HepG2 (cell line): ENCODE measurements at regions not wholly inside any gene's neighbourhood (a gene's known extent, or its start where the extent isn't known, plus 50 kb on each side); places are given as distances from the start of the nearest gene placed in this dataset.
"Not testable (repeated sequence)": the region's sequence is repeated elsewhere in the genome, so short reads cannot be mapped to it uniquely, and the experiment has no call there.

Experiments used
- CREB1 ChIP-seq, 2 experiments: fragments of 450-650 bp in 1 of 2; IDR thresholded peaks; 2 replicates each; pipeline ENCODE4 v1.6.1; 2016 to 2017; ENCODE audit warnings: control low read depth in 1 of 2, mild to moderate bottlenecking in 1 of 2, missing compliant biosample characterization in 1 of 2, missing genetic modification characterization in 1 of 2
- ESRRA ChIP-seq: sonication (generic); formaldehyde crosslinking; IDR thresholded peaks from 2 replicates; pipeline ENCODE4 v1.5.1; 2020; ENCODE audit warnings: mild to moderate bottlenecking, low read depth, missing genetic modification reagents
- IRX3 ChIP-seq: sonication (generic); formaldehyde crosslinking; IDR thresholded peaks from 2 replicates; pipeline ENCODE4 v1.8.1; 2023; ENCODE audit warnings: mild to moderate bottlenecking, low read depth, missing genetic modification reagents, borderline replicate concordance
- KLF9 ChIP-seq: IDR thresholded peaks from 2 replicates; pipeline ENCODE4 v1.6.1; 2016; ENCODE audit warnings: low read depth
- MTF1 ChIP-seq: sonication (generic); formaldehyde crosslinking; IDR thresholded peaks from 2 replicates; pipeline ENCODE4 v1.5.0; 2020; ENCODE audit warnings: missing genetic modification reagents
- POLR2AphosphoS2 ChIP-seq: IDR thresholded peaks from 2 replicates; pipeline ENCODE4 v1.6.1; 2011; ENCODE audit warnings: low read depth, low read length, improper control_type of control experiment
- RAD21 ChIP-seq: fragments of 450-650 bp; formaldehyde crosslinking; IDR thresholded peaks from 2 replicates; pipeline ENCODE4 v1.5.0; 2020; ENCODE audit warnings: mild to moderate bottlenecking
- TARDBP ChIP-seq: sonication (generic); formaldehyde crosslinking; IDR thresholded peaks from 2 replicates; pipeline ENCODE4 v1.8.0; 2022; ENCODE audit warnings: mild to moderate bottlenecking, missing genetic modification reagents
- YY1 ChIP-seq: IDR thresholded peaks from 2 replicates; pipeline ENCODE4 v1.6.1; 2011; ENCODE audit warnings: low read length, low read depth, moderate library complexity, mild to moderate bottlenecking; ENCODE audit not compliant: insufficient read depth, insufficient replicate concordance
- TF ChIP-seq, protein P1 (sequence below): sonication (generic); formaldehyde crosslinking; IDR thresholded peaks from 2 replicates; pipeline ENCODE4 v1.5.0; 2020; ENCODE audit warnings: mild to moderate bottlenecking, missing genetic modification reagents, moderate library complexity
- TF ChIP-seq, protein P2 (sequence below): sonication (generic); formaldehyde crosslinking; IDR thresholded peaks from 2 replicates; pipeline ENCODE4 v1.4.0; 2020; ENCODE audit warnings: missing genetic modification reagents, borderline replicate concordance

GRCh38 chr17:16844669-16845068 is 127.2 kb downstream of the TNFRSF13B start:
- not testable (repeated sequence) for TF ChIP-seq TARDBP (CRISPR knock-in tag); RAD21; ESRRA (CRISPR knock-in tag); MTF1 (CRISPR knock-in tag); POLR2AphosphoS2; KLF9 (CRISPR knock-in tag); CREB1 (IDR thresholded peaks at IDR 0.05); CREB1 (CRISPR knock-in tag; IDR thresholded peaks at IDR 0.05); YY1; IRX3 (CRISPR knock-in tag)
- TF ChIP-seq, protein P1, sequence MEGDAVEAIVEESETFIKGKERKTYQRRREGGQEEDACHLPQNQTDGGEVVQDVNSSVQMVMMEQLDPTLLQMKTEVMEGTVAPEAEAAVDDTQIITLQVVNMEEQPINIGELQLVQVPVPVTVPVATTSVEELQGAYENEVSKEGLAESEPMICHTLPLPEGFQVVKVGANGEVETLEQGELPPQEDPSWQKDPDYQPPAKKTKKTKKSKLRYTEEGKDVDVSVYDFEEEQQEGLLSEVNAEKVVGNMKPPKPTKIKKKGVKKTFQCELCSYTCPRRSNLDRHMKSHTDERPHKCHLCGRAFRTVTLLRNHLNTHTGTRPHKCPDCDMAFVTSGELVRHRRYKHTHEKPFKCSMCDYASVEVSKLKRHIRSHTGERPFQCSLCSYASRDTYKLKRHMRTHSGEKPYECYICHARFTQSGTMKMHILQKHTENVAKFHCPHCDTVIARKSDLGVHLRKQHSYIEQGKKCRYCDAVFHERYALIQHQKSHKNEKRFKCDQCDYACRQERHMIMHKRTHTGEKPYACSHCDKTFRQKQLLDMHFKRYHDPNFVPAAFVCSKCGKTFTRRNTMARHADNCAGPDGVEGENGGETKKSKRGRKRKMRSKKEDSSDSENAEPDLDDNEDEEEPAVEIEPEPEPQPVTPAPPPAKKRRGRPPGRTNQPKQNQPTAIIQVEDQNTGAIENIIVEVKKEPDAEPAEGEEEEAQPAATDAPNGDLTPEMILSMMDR, result not testable (repeated sequence)
- TF ChIP-seq, protein P2, sequence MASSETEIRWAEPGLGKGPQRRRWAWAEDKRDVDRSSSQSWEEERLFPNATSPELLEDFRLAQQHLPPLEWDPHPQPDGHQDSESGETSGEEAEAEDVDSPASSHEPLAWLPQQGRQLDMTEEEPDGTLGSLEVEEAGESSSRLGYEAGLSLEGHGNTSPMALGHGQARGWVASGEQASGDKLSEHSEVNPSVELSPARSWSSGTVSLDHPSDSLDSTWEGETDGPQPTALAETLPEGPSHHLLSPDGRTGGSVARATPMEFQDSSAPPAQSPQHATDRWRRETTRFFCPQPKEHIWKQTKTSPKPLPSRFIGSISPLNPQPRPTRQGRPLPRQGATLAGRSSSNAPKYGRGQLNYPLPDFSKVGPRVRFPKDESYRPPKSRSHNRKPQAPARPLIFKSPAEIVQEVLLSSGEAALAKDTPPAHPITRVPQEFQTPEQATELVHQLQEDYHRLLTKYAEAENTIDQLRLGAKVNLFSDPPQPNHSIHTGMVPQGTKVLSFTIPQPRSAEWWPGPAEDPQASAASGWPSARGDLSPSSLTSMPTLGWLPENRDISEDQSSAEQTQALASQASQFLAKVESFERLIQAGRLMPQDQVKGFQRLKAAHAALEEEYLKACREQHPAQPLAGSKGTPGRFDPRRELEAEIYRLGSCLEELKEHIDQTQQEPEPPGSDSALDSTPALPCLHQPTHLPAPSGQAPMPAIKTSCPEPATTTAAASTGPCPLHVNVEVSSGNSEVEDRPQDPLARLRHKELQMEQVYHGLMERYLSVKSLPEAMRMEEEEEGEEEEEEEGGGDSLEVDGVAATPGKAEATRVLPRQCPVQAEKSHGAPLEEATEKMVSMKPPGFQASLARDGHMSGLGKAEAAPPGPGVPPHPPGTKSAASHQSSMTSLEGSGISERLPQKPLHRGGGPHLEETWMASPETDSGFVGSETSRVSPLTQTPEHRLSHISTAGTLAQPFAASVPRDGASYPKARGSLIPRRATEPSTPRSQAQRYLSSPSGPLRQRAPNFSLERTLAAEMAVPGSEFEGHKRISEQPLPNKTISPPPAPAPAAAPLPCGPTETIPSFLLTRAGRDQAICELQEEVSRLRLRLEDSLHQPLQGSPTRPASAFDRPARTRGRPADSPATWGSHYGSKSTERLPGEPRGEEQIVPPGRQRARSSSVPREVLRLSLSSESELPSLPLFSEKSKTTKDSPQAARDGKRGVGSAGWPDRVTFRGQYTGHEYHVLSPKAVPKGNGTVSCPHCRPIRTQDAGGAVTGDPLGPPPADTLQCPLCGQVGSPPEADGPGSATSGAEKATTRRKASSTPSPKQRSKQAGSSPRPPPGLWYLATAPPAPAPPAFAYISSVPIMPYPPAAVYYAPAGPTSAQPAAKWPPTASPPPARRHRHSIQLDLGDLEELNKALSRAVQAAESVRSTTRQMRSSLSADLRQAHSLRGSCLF (CRISPR knock-in tag), result not testable (repeated sequence)
